Embryonic facial prominence (tissue), 1 donor: ENCODE measurements at regions not wholly inside any gene's neighbourhood (a gene's known extent, or its start where the extent isn't known, plus 50 kb on each side); places are given as distances from the start of the nearest gene placed in this dataset.
"Not testable (repeated sequence)": the region's sequence is repeated elsewhere in the genome, so short reads cannot be mapped to it uniquely, and the experiment has no call there.

Experiments
- DNase-seq: peaks from one replicate; pipeline ENCODE4 v3.0.0-alpha.2; 2016; ENCODE audit errors: extremely low spot score

DNA sequence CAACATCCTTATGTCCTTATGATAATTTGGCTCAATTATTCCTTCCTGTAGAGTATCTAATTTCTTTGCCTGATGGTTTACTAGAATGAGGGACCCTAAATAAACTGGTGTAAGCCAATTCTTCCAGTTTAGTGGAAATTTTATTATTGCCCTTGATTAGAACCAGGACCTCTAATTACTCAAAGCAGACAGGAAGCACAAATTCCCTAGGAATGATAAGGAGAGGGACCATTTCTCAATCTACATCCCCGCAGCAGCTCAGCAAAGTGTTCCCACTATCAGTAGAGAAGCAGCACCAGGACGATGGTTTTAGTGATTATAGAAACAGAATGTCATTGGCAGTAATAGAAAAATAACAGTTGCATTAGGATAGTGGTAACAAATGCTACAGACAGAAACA, 97.1 kb downstream of the PLPPR4 start:
- no peak for DNase-seq

DNA sequence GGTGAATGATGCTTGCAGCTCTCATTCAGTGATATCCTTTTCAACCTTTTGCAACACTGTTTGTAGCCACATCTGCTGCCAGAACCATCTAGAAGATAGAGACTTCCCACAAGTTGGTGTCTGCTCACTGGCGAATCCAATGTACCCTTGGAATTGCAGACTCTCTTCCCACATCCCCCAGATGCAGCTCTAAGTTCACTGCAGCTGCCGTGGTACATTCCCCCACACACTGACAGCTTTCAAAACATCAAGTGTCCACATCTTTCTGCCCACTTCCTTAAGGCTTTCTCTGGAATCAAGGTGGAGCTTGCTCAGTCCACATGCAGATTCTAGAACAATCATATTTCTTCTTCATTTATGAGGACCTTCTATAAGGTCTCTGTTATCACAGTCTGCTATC, 99.2 kb downstream of the PLPPR4 start:
- DNase-seq, result no peak

DNA sequence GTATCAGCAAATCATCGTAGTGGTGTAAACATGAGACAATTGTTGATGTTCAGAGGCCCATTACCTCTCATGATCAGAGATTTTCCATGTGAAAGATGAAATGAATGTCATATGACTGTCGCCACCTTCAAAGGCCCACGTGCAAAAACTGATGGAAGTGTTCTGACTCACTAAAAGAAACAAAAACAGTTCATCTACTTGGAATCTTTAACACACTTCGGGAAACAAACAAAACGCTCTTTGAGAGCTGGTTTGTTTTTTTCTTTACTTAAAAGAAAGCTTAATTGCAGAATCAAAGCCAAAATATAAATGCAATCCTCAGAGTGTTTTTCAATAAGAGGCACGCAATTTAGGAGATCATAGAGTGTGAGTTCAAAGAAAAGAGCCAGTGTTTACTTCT, 100.8 kb downstream of the PLPPR4 start:
- no peak for DNase-seq

DNA sequence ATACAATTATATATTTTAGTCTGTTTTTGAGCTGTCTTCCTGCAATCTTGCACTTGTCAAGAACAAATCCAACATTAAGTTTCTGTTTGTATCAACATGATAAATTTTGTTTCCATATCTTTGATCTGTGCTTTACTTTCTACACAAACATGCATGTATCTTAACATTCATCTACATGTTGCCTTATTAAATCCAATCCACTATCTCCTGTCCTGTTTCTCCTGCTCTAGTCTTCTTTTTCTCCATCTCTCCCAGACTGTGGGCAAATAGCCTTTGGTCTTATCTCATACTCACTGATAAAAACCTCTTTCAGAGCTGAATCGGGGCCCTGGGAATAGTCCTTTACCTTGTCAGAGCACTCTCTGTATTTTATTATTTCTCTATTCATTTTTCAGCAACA, 101.3 kb downstream of the PLPPR4 start:
- no peak for DNase-seq

DNA sequence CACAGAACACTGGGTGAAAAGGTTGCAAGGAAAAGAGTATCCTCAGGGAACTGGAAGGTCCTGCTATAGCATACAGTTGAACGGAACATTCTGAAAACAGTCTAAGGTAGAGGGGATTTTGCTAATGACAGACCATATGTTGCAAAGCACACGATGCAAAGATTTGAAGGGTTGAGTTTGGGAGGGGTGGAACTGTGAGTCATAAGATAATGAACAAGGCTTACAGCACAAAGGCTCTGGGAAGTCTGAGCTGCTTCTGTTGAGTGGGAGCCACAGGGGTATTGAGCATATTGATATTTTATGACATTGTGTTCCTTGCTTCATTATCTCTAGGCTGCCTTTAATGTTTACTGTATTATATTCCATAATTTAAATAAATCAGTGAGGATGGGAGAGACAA, 104.9 kb downstream of the PLPPR4 start:
- no peak for DNase-seq

DNA sequence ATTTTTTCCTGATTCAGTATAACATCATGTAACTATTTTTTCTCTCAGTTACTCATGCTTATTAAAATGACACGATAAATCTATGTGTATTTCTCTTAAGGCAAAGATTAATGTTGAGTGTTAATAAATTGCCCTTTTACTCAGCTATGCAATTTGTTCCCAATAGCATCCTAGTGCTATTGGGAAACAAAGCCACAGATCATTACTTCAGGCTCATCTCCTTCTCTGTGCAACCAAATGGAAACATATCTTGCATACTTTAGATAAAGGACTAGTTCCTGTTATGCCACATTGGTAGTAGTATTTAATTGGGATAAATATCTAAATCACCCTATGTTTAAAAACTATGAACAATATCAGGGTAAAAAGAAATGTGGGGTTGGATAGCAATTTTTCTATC, 106.2 kb downstream of the PLPPR4 start:
- DNase-seq, result no peak

DNA sequence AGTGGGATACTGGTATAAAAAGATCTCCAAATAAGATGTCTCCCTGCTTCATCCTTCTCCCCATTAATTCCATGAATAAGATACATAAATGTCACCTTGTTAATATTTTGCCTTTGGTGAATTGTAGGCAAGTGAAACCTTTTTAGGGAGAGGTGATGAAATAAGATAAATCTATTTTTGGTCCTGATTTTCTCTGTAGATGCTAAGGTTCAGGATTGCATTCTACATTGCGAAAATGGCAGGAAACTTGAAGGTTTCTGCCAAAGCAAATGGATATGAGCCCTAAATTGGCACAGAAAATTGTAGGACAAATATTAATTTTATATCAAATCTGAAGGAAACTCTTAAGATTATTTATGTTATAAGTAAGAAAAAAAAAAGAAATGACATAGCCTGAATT, 107.1 kb downstream of the PLPPR4 start:
- DNase-seq, result no peak

DNA sequence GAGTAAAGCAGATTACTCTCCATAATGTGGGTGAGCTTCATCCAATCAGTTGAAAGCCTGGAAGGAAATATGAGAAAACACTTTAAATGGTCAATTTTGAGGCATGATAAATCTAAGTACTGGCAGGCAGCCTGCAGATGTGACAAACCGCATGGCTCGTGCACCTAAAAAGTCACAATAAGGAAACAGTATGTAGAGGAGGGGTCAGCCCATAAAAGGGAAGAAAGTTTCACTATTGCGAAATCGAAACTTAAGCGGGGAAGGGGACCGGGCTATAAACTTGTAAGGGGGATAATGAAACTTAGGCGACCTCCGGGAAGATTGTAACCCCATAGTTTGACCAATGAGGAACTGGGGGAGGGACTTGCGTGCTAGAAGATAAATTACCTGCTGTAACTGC, 109.8 kb downstream of the PLPPR4 start:
- no peak for DNase-seq

DNA sequence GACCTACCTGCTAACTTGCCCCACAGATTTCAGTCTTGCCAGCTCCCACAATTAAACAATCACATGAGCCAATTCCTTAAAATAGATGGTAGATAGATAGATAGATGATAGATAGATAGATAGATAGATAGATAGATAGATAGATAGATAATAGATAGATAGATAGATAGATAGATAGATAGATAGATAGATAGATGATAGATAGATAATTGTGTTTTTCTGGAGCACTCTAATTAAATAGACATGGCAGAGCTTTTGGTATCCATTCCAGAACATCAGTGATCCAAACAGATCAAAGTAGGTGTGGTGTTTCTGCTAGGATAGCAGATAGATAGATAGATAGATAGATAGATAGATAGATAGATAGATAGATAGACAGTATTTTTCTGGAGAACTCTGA, 110.4 kb downstream of the PLPPR4 start:
- DNase-seq, result not testable (repeated sequence)

DNA sequence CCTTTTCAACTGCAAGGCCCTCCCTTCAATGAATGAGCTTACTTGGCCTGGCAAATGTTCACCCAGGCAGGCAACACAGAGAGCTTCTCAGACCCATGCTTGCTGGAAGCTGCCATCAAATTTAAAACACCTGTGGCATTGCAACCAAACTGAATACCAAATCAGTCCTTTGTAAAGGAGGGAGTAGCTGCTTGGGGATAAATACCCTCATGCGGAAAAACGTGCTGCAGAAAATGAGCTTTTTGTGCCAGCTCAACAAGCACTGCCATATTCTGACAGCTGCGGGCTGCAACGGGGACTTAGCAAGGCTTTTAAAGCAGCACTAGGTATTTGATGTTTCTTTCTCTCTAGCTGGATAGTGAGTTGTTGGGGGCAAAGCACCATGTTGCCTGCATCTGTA, 119.7 kb downstream of the PLPPR4 start:
- no peak for DNase-seq

DNA sequence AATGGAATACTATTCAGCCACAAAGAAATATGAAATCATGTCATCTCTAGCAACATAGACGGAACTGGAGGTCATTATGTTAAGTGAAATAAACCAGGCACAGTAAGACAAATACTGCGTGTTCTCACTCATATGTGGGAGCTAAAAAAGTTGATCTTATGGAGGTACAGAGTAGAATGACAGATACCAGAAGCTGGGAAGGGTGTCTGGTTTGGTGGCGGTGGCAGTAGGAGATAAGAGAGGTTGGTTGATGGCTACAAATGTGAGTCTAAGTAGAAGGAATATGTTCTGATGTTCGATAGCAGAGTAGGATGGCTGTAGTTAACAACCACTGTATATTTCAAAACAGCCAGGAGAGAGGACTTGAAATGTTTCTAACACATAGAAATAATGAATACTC, 121.6 kb downstream of the PLPPR4 start:
- no peak for DNase-seq

DNA sequence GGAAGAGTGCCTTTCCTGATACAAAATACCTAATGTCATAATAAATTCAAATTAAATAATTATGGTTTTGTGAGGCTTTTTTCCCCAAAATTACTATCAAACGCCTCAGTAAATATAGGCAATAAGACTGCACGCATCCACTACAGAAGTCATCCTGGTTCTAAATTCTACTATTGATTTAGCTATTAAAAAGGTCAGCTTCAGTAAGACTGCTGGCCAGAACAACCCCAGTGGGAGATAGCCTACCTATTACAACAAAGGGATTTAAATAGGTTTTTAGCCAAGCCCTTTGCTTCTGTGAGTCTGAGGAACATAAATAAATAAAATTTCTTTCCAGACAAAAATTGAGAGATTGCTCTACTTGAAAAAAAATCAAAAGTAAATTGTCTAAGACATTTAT, 132.1 kb downstream of the PLPPR4 start:
- no peak for DNase-seq

DNA sequence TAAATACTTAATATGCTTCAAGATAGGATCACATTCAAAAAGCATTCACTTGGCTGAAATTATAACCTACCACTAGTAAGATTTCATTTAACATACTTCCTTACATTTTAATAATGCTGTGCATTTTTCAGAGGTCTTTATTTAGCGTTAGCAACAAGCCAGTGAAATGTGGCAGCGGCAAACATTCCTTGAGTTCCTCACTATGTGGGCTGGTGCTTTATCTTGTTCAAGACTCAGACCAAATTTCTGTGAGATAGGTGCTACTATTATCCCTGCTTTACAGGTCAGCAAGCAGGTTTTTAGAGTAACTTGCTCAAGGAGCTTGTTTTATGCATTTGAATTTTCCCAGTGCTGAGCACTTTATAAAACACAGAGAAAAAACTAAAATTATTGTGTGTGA, 132.7 kb downstream of the PLPPR4 start:
- no peak for DNase-seq

DNA sequence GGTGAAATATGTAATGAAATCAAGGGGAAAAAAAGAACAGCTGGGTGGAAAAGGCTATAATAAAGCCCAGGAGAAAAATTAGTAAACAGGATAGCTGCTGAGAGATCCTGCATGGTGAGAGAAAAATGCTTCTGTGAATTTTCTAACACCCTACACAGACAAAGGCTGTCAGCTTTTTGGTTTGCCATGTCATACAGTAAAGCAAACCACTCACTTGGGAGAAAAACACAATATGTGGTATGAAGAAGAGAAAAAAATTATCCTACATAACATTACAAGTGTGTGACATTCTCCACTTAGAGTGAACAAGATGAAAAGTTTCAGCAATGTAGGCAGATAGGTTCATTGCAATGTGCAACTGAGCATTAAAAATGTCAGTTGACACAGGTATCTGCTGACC, 133.6 kb downstream of the PLPPR4 start:
- no peak for DNase-seq

DNA sequence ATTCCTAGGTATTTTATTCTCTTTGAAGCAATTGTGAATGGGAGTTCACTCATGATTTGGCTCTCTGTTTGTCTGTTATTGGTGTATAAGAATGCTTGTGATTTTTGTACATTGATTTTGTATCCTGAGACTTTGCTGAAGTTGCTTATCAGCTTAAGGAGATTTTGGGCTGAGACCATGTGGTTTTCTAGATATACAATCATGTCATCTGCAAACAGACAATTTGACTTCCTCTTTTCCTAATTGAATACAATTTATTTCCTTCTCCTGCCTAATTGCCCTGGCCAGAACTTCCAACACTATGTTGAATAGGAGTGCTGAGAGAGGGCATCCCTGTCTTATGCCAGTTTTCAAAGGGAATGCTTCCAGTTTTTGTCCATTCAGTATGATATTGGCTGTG, 137.3 kb downstream of the PLPPR4 start:
- DNase-seq, result not testable (repeated sequence)

DNA sequence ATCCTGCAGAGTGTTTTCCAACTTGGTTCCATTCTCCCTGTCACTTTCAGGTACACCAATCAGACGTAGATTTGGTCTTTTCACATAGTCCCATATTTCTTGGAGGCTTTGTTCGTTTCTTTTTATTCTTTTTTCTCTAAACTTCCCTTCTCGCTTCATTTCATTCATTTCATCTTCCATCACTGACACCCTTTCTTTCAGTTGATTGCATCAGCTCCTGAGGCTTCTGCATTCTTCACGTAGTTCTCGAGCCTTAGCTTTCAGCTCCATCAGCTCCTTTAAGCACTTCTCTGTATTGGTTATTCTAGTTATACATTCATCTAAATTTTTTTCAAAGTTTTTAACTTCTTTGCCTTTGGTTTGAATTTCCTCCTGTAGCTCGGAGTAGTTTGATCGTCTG, 140.1 kb downstream of the PLPPR4 start:
- not testable (repeated sequence) for DNase-seq

DNA sequence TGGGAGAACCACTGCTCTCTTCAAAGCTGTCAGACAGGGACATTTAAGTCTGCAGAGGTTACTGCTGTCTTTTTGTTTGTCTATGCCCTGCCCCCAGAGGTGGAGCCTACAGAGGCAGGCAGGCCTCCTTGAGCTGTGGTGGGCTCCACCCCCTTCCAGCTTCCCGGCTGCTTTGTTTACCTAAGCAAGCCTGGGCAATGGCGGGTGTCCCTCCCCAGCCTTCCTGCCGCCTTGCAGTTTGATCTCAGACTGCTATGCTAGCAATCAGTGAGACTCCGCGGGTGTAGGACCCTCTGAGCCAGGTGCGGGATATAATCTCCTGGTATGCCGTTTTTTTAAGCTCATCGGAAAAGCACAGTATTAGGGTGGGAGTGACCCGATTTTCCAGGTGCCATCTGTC, 141.0 kb downstream of the PLPPR4 start:
- not testable (repeated sequence) for DNase-seq

DNA sequence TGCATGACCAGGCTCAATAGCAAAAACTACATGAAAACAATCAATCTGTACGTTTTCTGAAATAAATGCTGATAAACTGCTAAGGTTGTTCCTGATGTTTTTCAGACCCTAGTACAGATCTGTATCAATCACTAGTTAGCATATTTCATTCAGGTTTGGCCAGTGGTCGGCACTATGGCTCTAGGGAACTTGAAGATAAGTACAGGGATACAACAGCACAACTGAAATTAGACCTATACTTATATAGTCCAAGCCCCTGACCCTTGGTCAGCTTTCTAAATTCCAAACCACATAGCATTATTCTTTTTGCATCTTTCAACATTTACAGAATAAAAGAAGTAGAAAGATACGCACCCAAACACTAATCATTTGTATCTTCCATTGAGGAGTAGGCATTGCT, 142.7 kb downstream of the PLPPR4 start:
- DNase-seq, result no peak

DNA sequence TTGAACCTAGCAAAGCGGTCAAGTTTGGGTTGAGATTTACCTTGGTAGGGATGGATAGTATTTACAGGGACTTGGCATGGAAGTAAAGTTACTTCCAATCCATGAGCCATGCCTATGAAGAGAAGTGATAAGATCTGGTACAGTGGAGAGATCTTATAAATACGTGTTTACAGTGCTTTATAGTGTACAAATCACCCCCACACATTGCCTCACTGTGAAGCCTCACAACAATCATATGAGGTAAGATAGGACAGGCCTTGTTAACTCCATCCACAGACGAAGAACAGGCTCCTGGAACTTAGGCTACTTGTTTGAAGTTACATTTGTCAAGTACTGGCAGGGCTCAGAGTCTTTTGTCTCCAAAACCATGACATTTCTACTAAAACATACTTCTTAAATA, 159.8 kb downstream of the PLPPR4 start:
- DNase-seq, result no peak

DNA sequence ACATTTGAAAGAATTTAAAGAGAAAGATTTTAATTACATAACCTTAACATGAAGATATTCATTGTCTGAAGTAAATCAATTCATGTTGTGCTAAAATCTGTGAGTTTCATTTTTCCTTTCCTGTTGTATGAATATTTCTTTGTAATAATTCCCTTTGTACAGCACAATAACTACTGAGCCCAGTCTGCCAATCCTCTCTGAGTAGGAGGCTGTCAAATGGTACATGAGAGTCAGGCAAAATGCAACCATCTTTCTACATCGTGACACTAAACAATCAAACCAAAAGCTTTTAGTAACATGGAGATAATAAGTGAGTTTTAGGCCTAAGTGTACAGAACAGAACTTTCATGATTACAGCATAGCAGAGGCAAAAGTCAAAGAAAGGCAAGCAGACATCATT, 165.5 kb downstream of the PLPPR4 start:
- DNase-seq, result no peak

DNA sequence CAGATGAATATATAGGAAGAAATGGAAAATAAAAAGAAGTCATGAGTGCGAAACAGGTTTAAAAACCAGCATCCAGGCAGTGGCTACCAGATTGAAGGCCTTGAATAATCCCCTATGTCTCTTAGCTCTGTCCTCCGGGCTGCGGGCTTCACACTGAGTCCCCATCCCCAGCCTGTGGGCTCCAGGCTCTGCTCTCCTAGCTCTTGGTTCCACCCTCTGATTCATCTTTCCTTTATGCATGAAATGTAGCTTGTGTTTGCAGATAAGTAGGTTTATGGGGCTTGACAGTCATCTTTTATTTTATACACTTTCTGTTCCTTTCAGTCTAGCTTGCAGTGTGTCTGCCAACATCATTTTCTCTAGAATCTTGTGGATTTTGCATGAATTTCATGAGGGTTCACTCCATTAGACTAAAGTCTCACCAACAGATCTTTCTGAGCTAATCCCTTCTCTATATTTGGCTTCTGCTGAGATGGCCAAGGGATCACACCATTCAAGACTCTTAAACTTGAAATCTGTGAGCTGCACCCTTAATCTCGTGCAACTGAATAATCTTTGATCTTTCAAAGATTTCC, 174.5 kb downstream of the PLPPR4 start:
- no peak for DNase-seq

DNA sequence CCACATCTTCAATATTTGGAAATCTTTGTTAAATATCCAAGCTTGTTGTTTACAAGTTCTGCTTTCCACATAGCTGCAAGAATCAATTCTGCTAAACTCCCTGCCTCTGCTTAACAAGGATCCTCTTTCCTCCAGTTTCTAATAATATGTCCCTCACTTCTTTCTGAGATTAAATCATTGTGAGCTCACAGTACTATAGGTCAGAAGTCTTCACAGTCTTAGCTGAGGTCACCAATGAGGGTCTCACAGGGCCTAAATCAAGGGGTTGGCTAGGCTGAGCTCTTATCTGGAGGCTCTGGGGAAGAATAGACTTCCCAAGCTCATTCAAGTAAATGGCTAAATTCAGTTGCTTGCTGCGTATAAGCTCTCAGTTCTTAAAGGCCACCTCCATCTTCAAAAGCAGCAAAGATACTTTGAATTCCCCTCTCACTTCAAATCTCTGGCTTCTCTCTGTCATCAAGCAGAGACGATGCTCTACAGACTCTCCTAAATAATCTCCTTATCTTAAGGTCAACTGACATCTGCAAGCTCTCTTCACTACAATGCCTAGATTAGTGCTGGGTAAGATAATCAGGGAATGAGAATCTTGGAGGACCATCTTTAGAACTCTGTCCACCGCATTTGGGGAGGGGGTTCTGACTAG, 175.3 kb downstream of the PLPPR4 start:
- DNase-seq, result no peak

DNA sequence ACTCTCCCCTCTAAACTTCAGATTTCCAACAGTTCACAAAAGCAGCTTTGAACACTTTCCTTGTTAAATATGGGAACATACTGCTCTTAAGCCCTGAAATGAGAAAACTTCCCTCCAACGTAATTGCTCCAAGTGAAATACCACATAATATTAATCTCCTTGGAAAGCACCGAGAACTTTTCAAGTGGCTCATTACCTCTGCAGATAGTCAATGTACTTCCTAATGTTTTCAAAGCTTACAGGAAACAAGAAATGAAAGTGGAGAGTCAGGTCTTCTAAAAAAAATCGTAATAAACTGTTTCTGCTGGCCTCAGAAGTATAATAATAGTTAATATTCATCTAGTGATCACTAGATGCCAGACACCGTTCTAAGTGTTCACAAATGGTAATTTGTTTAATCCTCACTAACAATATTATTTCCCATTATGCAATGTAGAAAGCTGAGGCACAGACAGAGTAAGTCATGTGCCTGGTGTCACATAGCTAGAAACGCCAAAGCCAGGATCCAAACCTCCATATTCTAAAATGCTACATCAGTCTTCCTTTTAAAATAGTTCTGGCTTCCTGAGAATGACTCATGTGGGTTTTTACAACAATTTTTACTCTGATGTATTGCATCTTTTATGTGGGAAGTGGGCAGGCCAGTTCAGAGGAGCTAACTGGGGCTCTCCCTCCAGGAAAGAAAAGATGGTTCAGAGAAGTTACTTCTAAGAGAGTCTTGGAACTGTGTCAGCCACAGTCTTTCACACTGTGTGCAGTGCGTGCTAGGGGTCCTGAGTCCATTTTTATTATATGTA, 177.2 kb downstream of the PLPPR4 start:
- no peak for DNase-seq
